ENCODE measurements at regions not wholly inside any gene's neighbourhood (a gene's known extent, or its start where the extent isn't known, plus 50 kb on each side); places are given as distances from the start of the nearest gene placed in this dataset.
A peak's percentile ranks its signal among the peaks of the same experiment; 100 is the strongest.

- intact Hi-C loops (cut with micrococcal nuclease; ENCODE audit: unreplicated experiment), result no loop called here
- DNase-seq (ENCODE audit: low read depth, low spot score) (no peak), ATAC-seq (no peak)
- no peaks in the 10 kb centered on the region for H3K27me3 ChIP-seq (ENCODE audit: control insufficient read depth, insufficient read depth, low read length)
- no peaks in the 10 kb centered on the region for H3K36me3 ChIP-seq (ENCODE audit: control insufficient read depth, insufficient read depth, low read length)
- no peaks in the 10 kb centered on the region for H3K4me1 ChIP-seq (ENCODE audit: control insufficient read depth, insufficient read depth, low read length)
- no TSS peak for BruUV-seq (replicated peaks)
- H3K27ac ChIP-seq (ENCODE audit: low read length), result no peak overlapping the region
- peak; percentile 67 for TF ChIP-seq CTCF (IDR thresholded peaks at IDR 0.05)
- TF ChIP-seq SIN3A (IDR thresholded peaks at IDR 0.05; ENCODE audit: borderline replicate concordance, insufficient read depth, low read depth, low read length), result no peak
- ChIA-PET POLR2A (no interaction called here), CTCF (no interaction called here)
- H3K4me3 ChIP-seq (ENCODE audit: low read depth in 2 of 2, low read length in 2 of 2), result no peak overlapping the region
- no peaks in the 10 kb centered on the region for H3K9me3 ChIP-seq (ENCODE audit: control insufficient read depth, insufficient read depth, low read depth, low read length)
- in situ Hi-C loops (cut with HindIII; ENCODE audit: low pct_unique_long_range_greater_than_20kb, low sequenced_read_pairs), result no loop called here
Measured at GRCh38 chr4:128574706-128575105, 234.8 kb upstream of the JADE1 start.

GRCh38 chr4:128573781-128574508, 235.6 kb upstream of the JADE1 start:
- BruUV-seq (replicated peaks), result no TSS peak
- H3K4me1 ChIP-seq (ENCODE audit: control insufficient read depth, insufficient read depth, low read length), result no peaks in the 10 kb centered on the region
- ChIA-PET CTCF (no interaction called here), POLR2A (no interaction called here)
- H3K27ac ChIP-seq (ENCODE audit: low read length), result no peak overlapping the region
- no peaks in the 10 kb centered on the region for H3K27me3 ChIP-seq (ENCODE audit: control insufficient read depth, insufficient read depth, low read length)
- intact Hi-C loops (cut with micrococcal nuclease; ENCODE audit: unreplicated experiment) (no loop called here), in situ Hi-C loops (cut with HindIII; ENCODE audit: low pct_unique_long_range_greater_than_20kb, low sequenced_read_pairs) (no loop called here)
- DNase-seq (ENCODE audit: low read depth, low spot score) (no peak), ATAC-seq (no peak)
- no peak overlapping the region for H3K4me3 ChIP-seq (ENCODE audit: low read depth in 2 of 2, low read length in 2 of 2)
- no peaks in the 10 kb centered on the region for H3K9me3 ChIP-seq (ENCODE audit: control insufficient read depth, insufficient read depth, low read depth, low read length)
- TF ChIP-seq TCF7L2 (IDR thresholded peaks at IDR 0.05; ENCODE audit: low read depth, low read length), result no peak
- TF ChIP-seq POLR2AphosphoS5 (IDR thresholded peaks at IDR 0.05; ENCODE audit: low read depth, low read length), result no peak
- TF ChIP-seq CTCF (IDR thresholded peaks at IDR 0.05), result no peak
- TF ChIP-seq SIN3A (IDR thresholded peaks at IDR 0.05; ENCODE audit: borderline replicate concordance, insufficient read depth, low read depth, low read length), result no peak
- TF ChIP-seq REST (IDR thresholded peaks at IDR 0.05; ENCODE audit: insufficient read depth in 1 of 2, low read depth in 2 of 2, low read length in 1 of 2), result no peak
- no peaks in the 10 kb centered on the region for H3K36me3 ChIP-seq (ENCODE audit: control insufficient read depth, insufficient read depth, low read length)
